ENCODE measurements at regions not wholly inside any gene's neighbourhood (a gene's known extent, or its start where the extent isn't known, plus 50 kb on each side); places are given as distances from the start of the nearest gene placed in this dataset.
A peak's percentile ranks its signal among the peaks of the same experiment; 100 is the strongest.

GRCh38 chr7:84668116-84668515, 473.5 kb upstream of the SEMA3A start:
- H3K27ac ChIP-seq, result no peak overlapping the region
- no peaks in the 10 kb centered on the region for H3K36me3 ChIP-seq (ENCODE audit: control insufficient read depth, insufficient read depth, low read length)
- no peak overlapping the region for H3K9ac ChIP-seq
- no peaks in the 10 kb centered on the region for H3K79me2 ChIP-seq
- H3K4me2 ChIP-seq (ENCODE audit: low read length), result no peak overlapping the region
- no peaks in the 10 kb centered on the region for H3K4me1 ChIP-seq
- no peak overlapping the region for H2AFZ ChIP-seq
- H3K9me3 ChIP-seq (ENCODE audit: control insufficient read depth, low read length), result no peaks in the 10 kb centered on the region
- no peaks in the 10 kb centered on the region for H3K27me3 ChIP-seq (ENCODE audit: control insufficient read depth, insufficient read depth, low read length)
- no peak overlapping the region for H3K4me3 ChIP-seq (ENCODE audit: low read depth, low read length)
- no peak for TF ChIP-seq CTCF (IDR thresholded peaks at IDR 0.05)

GRCh38 chr7:84666651-84667050, 472.1 kb upstream of the SEMA3A start:
- TF ChIP-seq CTCF (IDR thresholded peaks at IDR 0.05), result no peak
- no peak overlapping the region for H3K4me3 ChIP-seq (ENCODE audit: low read depth, low read length)
- no peaks in the 10 kb centered on the region for H3K79me2 ChIP-seq
- H3K9me3 ChIP-seq (ENCODE audit: control insufficient read depth, low read length), result no peaks in the 10 kb centered on the region
- H3K27ac ChIP-seq, result no peak overlapping the region
- no peak overlapping the region for H3K9ac ChIP-seq
- no peak overlapping the region for H3K4me2 ChIP-seq (ENCODE audit: low read length)
- no peaks in the 10 kb centered on the region for H3K36me3 ChIP-seq (ENCODE audit: control insufficient read depth, insufficient read depth, low read length)
- H3K27me3 ChIP-seq (ENCODE audit: control insufficient read depth, insufficient read depth, low read length), result no peaks in the 10 kb centered on the region
- H2AFZ ChIP-seq, result no peak overlapping the region
- H3K4me1 ChIP-seq, result no peaks in the 10 kb centered on the region

GRCh38 chr7:84665339-84665738, 470.8 kb upstream of the SEMA3A start:
- H3K79me2 ChIP-seq, result no peaks in the 10 kb centered on the region
- H3K9ac ChIP-seq, result no peak overlapping the region
- H3K36me3 ChIP-seq (ENCODE audit: control insufficient read depth, insufficient read depth, low read length), result no peaks in the 10 kb centered on the region
- no peak overlapping the region for H2AFZ ChIP-seq
- H3K4me2 ChIP-seq (ENCODE audit: low read length), result peak overlapping the region; percentile 61
- H3K4me3 ChIP-seq (ENCODE audit: low read depth, low read length), result no peak overlapping the region
- no peaks in the 10 kb centered on the region for H3K4me1 ChIP-seq
- no peaks in the 10 kb centered on the region for H3K9me3 ChIP-seq (ENCODE audit: control insufficient read depth, low read length)
- H3K27me3 ChIP-seq (ENCODE audit: control insufficient read depth, insufficient read depth, low read length), result no peaks in the 10 kb centered on the region
- TF ChIP-seq CTCF (IDR thresholded peaks at IDR 0.05), result no peak
- no peak overlapping the region for H3K27ac ChIP-seq

GRCh38 chr7:84664626-84665025, 470.0 kb upstream of the SEMA3A start:
- H3K9ac ChIP-seq, result no peak overlapping the region
- no peak overlapping the region for H2AFZ ChIP-seq
- H3K4me3 ChIP-seq (ENCODE audit: low read depth, low read length), result no peak overlapping the region
- H3K27me3 ChIP-seq (ENCODE audit: control insufficient read depth, insufficient read depth, low read length), result no peaks in the 10 kb centered on the region
- H3K79me2 ChIP-seq, result no peaks in the 10 kb centered on the region
- no peaks in the 10 kb centered on the region for H3K36me3 ChIP-seq (ENCODE audit: control insufficient read depth, insufficient read depth, low read length)
- H3K27ac ChIP-seq, result no peak overlapping the region
- no peak overlapping the region for H3K4me2 ChIP-seq (ENCODE audit: low read length)
- no peaks in the 10 kb centered on the region for H3K4me1 ChIP-seq
- no peak for TF ChIP-seq CTCF (IDR thresholded peaks at IDR 0.05)
- no peaks in the 10 kb centered on the region for H3K9me3 ChIP-seq (ENCODE audit: control insufficient read depth, low read length)

GRCh38 chr7:84663224-84663623, 468.6 kb upstream of the SEMA3A start:
- Histone ChIP-seq H3K27me3 (ENCODE audit: control insufficient read depth, insufficient read depth, low read length) (no peaks in the 10 kb centered on the region), H2AFZ (no peak overlapping the region), H3K4me3 (ENCODE audit: low read depth, low read length) (no peak overlapping the region), H3K36me3 (ENCODE audit: control insufficient read depth, insufficient read depth, low read length) (no peaks in the 10 kb centered on the region), H3K9me3 (ENCODE audit: control insufficient read depth, low read length) (no peaks in the 10 kb centered on the region), H3K79me2 (no peaks in the 10 kb centered on the region), H3K27ac (no peak overlapping the region), H3K9ac (no peak overlapping the region), H3K4me1 (no peaks in the 10 kb centered on the region), H3K4me2 (ENCODE audit: low read length) (no peak overlapping the region)
- no peak for TF ChIP-seq CTCF (IDR thresholded peaks at IDR 0.05)

All from parathyroid adenoma (tissue), 2 donors.